ENCODE measurements at regions not wholly inside any gene's neighbourhood (a gene's known extent, or its start where the extent isn't known, plus 50 kb on each side); places are given as distances from the start of the nearest gene placed in this dataset.

GRCh38 chr14:34126586-34126985 lies 175.7 kb upstream of the EGLN3 start:
- TF ChIP-seq CTCF (IDR thresholded peaks at IDR 0.05) (no peak), EZH2 (IDR thresholded peaks at IDR 0.05; ENCODE audit: borderline replicate concordance, insufficient read depth, low read depth, low read length, poor library complexity, severe bottlenecking) (no peak)
